HG02870 (cell line): ENCODE measurements at regions not wholly inside any gene's neighbourhood (a gene's known extent, or its start where the extent isn't known, plus 50 kb on each side); places are given as distances from the start of the nearest gene placed in this dataset.

Experiments
- ATAC-seq: cut with Tn5 transposase; IDR thresholded peaks from one replicate; pipeline ENCODE4 v1.9.1; 2021; ENCODE audit warnings: mild to moderate bottlenecking, moderate library complexity; ENCODE audit not compliant: unreplicated experiment

DNA sequence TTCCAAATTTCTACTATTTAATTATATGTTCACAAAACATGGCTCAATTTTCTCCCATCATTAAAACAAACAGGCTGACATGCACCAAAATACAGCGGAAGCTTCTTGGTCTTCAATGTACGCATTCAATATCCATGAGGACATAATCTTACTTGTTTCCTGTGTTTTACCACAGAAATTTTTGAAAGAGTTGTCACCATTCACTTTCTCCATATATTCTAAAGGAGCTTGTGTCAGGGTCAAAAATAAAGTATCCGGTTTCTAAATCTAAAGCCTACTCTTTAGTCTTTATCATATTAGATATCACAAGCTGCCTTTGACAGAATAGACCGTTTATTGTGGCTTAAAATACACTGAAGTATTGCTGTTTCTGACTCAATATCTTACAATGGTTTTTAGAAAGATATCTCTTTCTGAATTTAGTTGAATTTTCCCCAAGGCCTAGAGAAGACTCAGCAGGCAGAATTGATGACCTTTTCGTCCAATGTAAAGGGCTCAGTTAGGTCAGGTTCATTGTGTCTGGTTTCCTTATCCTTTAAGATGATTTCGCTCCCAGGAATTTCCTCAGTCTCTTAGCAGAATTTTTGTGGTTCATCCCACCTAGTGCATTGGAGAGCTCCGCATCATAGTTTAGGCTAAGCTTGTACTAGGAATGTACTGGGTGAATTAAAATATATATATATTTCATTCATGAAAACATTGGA lies 717.2 kb downstream of the NCAM2 start:
- no peak for ATAC-seq

GRCh38 chr21:21722731-21723130 lies 724.5 kb downstream of the NCAM2 start:
- no peak for ATAC-seq

- no peak for ATAC-seq
Measured at GRCh38 chr21:21730512-21730911, 732.3 kb downstream of the NCAM2 start.

GRCh38 chr21:21731626-21732025 lies 733.4 kb downstream of the NCAM2 start:
- no peak for ATAC-seq

- no peak for ATAC-seq
Measured at GRCh38 chr21:21734088-21734487, 735.9 kb downstream of the NCAM2 start.

GRCh38 chr21:21737186-21737585 lies 739.0 kb downstream of the NCAM2 start:
- ATAC-seq, result no peak

GRCh38 chr21:21740207-21740606 lies 742.0 kb downstream of the NCAM2 start:
- no peak for ATAC-seq

- ATAC-seq, result no peak
Measured at GRCh38 chr21:21750124-21750825, 752.1 kb downstream of the NCAM2 start.

- no peak for ATAC-seq
Measured at GRCh38 chr21:21751286-21751685, 753.1 kb downstream of the NCAM2 start.

- no peak for ATAC-seq
Measured at GRCh38 chr21:21762855-21763254, 764.6 kb downstream of the NCAM2 start.

- ATAC-seq, result no peak
Measured at GRCh38 chr21:21764281-21764680, 766.1 kb downstream of the NCAM2 start.

DNA sequence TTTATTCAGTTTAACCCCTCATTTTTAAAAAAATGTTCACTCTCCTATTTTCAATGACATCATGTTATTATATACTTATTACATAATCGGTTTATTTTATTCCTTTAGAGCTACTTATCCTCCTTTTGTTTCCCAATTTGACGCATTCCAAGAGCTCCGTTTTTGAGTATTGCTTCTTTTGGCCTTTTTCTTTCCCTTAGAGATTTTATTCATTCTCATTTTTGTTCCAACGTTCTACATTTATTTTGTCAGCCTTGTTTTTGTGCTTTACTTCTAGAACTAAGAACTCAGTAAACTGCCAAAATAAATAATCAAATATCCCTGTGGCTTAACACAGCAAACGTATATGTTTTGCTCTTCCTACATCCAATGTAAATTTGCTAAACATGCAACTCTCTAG lies 769.1 kb downstream of the NCAM2 start:
- no peak for ATAC-seq

DNA sequence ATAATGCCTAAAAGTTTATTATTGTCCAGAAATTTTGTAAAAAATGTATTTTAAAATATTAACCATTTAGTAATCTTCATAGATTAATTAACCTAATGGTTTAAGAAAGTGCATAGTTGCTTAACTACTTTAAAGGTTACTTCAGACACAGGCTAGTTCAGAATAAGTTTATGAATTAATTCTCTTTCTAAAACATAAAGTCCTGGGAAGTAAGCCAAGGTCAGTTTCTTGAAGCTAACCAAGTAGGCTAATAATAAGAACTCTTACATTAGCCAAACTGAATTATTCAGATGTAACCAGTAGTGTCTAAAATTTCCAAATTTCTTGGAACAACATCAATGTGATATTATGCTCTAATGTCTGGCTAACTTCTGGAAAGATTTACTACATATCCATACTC lies 790.4 kb downstream of the NCAM2 start:
- ATAC-seq, result no peak

GRCh38 chr21:21801921-21802320 lies 803.7 kb downstream of the NCAM2 start:
- no peak for ATAC-seq

DNA sequence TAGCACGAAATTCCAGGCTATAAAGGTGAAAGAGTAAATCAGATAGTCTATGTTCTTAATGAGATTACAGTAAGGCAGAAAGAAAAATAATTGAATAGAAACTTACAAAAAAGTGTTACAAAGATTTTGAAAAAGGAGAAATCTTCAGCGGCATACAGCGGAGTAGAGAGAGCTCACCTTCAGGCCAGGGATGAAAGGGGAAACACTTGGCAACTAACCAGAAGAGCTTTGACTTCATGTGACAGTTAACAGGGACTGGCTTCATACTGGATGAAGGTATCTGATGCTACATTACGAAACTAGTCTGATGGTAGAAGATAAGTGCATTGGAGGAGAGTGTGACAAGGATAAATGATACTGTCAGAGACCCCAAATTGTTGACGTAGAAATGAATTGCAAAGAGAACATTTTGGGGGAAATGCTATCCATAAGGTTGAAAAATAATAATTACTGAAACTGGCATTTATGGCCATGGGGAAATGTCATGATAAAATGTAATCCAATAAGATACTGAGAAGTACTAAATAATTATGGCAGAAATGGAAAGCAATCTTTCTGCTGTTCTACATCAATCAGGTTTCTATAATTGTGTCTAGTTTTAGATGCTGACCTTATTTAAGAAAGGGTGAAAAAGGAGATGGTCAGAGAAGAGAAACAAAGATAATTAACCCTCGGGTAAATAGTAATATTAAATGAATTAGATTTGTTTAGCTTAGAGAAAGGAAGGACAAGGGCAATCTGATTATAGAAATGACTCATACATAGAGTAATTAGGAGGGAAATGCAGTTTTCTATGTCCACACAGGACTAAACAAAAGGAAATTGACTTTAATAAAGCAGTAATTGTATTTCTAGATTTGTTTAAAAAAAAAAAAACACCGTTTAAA lies 808.7 kb downstream of the NCAM2 start:
- ATAC-seq, result no peak

GRCh38 chr21:21807598-21807903 lies 809.3 kb downstream of the NCAM2 start:
- no peak for ATAC-seq

DNA sequence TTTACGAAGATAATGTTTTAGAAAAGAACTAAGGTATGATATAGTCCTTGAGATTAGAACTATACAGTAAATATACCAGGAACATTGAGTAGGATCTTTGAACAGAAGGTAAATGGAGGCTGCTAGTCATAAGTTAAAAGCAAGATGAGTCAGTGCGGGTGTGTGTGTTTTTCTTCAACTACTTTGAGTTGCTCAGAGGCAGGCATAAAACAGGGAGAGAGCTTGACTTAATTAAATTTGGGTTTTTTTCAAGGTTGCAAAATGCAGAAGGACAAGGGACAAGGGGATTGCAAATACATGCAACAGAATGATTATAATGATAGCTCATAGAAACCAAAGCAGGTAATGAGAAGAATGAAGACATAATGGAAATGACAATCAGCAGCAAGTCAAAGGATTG lies 815.1 kb downstream of the NCAM2 start:
- ATAC-seq, result no peak

DNA sequence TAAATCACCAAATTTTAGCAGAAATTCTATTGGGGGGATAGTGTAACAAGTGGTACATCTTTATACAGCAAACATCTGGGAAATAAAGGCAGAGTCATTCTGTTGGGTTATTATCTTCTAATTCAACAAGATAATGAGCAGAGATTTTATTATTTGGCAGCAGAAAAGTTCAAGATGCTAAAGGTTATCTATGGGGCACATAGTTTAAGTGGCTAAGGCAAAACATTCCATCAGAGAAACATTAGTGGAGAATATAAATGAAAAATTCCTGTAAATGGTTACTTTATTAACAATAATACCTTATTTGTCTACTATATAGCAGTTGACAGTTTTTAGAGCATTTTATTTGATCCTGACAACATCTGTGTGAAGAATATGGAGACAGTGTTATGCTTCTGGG lies 815.7 kb downstream of the NCAM2 start:
- no peak for ATAC-seq

DNA sequence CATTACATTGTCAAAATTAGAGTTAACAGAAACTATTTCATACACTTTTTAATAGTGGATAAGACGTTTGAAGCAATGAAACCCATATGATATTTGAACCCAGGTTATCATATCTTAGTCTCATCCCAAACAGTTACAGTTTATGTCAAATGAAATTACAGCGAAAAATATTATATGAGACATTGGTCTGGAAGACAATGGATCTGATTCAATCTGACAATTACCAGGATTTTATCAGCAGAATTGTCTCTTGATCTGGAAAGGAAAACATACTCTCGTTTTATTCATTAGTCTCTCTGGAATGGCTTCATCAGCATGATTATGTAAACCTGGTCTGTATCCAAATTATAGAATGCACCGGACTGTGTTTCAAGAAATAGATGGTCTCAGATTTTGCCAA lies 818.6 kb downstream of the NCAM2 start:
- no peak for ATAC-seq

DNA sequence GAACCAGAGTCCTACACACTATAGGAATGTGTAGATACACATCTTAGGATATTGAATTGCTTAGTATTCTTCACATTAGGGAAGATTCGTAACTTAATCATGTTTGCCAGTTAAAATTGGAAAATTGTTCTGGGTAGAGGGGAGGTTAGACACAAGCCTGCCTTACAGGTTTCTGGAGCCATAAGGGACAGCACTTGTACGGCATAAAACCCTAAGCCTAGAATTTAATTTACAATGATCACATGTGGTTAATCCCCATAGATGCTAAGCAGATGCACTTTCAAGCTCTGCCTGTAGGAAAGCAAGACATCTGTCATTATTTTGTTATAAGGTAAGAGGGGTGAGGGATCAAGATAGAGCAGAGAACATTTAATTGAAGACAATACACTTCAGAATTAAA lies 820.7 kb downstream of the NCAM2 start:
- no peak for ATAC-seq

DNA sequence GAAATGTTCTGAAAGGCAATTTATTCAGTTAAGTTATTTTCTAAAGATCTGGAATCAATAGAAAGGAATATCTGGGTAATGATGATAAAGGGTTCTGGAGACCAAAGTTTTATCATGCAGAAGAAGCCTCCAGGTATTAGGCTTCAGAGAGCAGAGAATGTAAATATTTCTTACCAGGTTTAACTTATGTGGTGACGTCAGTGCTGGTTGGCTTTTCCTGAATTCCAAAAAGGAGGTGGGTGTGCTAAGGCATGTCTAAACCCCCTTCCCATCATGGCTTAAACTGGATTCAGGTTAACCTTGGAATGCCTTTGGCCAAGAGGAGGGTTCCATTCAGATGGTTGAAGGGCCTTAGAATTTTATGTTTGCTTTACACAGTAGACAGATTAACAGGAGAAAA lies 829.9 kb downstream of the NCAM2 start:
- ATAC-seq, result no peak

DNA sequence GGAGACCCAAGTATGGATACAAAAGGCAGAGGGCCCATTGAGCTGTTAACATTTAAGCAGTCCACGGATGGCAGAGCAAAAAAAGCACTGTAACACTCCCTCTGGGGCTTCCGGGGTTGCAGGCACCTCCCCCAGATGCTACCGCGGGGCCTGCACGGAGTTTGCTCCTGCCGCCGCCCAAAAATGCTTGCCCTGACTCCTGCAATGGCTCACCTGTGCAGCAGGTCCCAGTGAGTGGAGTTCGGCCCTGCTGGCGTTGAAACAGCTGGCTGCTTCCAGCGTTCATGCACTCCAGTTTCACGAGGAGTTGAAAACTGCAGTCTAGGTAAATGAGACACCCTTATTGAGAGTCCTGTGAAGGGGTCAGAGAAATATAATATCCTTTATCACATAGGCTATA lies 832.8 kb downstream of the NCAM2 start:
- ATAC-seq, result no peak
